SK-N-SH (cell line): ENCODE measurements at regions not wholly inside any gene's neighbourhood (a gene's known extent, or its start where the extent isn't known, plus 50 kb on each side); places are given as distances from the start of the nearest gene placed in this dataset.

Source experiments
- CTCF ChIP-seq: fragments of 200-600 bp; sonication (generic); IDR thresholded peaks from 2 replicates; pipeline ENCODE4 v1.6.1; 2017; ENCODE audit warnings: antibody characterized with exemption, mild to moderate bottlenecking, moderate library complexity
- GABPA ChIP-seq: IDR thresholded peaks from 2 replicates; pipeline ENCODE4 v1.4.0; 2012; ENCODE audit warnings: low read depth, mild to moderate bottlenecking
- MXI1 ChIP-seq: IDR thresholded peaks from 2 replicates; pipeline ENCODE4 v1.6.1; 2012; ENCODE audit warnings: mild to moderate bottlenecking, low read depth, low read length, improper control_type of control experiment
- TAF1 ChIP-seq: IDR thresholded peaks from 2 replicates; pipeline ENCODE4 v1.6.1; 2012; ENCODE audit warnings: low read depth, mild to moderate bottlenecking, low read length, moderate library complexity, borderline replicate concordance
- USF2 ChIP-seq: fragments of 150-350 bp; IDR thresholded peaks from 2 replicates; pipeline ENCODE4 v1.6.1; 2017; ENCODE audit warnings: antibody characterized with exemption, low read length, low read depth, borderline replicate concordance

- TF ChIP-seq CTCF (no peak), USF2 (no peak), TAF1 (no peak), GABPA (no peak), MXI1 (no peak)
Measured at GRCh38 chr1:29985606-29985945, 737.8 kb downstream of the MATN1 start.
